ENCODE measurements at regions not wholly inside any gene's neighbourhood (a gene's known extent, or its start where the extent isn't known, plus 50 kb on each side); places are given as distances from the start of the nearest gene placed in this dataset.
"Not testable (repeated sequence)": the region's sequence is repeated elsewhere in the genome, so short reads cannot be mapped to it uniquely, and the experiment has no call there.

DNA sequence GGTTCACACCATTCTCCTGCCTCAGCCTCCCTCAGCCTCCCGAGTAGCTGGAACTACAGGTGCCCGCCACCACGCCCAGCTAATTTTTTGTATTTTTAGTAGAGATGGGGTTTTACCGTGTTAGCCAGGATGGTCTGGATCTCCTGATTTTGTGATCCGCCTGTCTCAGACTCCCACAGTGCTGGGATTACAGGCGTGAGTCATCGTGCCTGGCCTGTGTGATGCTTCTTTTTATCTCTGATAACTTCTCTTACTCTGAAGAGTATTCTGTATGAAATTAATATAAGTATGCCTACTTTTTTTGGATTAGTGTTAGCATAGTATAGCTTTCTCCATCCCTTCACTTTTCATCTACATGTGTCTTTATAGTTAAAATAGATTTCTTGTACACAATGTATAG lies 180.8 kb upstream of the GALNT15 start:
- not testable (repeated sequence) for DNase-seq (ENCODE audit: low read depth in 2 of 2)

DNA sequence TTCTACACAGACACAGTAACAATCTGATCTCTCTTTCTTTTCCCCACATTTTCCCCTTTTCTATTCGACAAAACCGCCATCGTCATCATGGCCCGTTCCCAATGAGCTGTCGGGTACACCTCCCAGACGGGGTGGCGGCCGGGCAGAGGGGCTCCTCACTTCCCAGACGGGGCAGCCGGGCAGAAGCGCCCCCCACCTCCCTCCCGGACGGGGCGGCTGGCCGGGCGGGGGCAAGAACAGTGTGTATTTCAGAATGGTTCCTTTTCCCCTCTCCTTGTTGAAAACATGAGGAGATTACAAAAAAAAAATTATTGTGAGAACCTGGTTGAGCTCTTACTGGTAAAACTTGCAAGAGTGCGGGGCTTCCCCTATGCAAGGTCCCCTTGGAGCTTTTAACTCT lies 178.0 kb upstream of the GALNT15 start:
- not testable (repeated sequence) for DNase-seq (ENCODE audit: low read depth in 2 of 2)

DNA sequence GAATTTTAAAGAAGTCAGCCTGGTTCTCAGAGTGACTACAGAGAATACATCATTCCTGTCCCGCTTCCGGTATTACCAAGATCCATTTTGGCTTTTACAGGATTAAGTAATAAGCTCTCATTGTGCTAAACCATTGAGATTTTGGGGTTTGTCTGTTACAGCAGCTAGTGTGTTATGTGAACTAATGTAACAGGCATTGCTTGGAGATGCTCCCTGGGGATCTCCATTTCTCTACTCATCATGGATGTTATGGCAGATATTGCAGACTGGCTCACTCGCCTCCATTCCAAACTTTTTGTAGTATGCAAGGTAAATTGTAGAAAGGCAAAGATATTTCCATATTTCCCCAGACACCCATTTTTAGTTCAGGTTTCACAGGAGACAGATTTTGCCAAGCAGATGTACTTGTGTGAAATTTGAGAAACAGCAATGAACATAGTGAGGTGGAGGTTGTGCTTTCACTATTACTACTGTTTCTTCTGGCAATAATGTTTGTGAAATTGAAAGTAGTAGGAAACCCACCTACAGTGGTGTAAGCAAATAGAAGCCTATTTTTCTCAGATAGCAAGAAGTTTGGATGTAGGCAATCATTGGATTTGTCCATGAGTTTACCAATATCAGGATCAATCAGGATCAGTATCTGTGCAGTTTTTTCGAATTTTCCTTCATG lies 177.1 kb upstream of the GALNT15 start:
- no peak for DNase-seq (ENCODE audit: low read depth in 2 of 2)

DNA sequence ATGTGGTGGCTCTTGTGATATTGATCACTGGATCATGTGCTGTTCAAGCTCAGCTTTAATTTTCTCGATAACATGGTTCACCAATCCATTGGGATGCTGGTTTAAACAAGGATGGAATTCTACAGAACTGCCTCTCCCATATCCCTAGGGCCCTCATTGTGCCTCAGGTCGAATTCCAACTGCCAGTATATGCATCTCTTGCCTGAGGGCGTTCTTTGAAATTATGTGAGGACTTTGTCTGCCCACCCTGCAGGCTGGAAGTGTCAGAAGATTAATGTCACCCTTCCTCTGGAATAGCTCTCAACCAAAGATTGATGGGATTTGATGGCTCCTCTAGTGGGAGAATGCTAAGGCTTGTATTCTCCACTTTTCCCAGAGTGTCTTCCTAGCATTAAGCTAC lies 175.6 kb upstream of the GALNT15 start:
- DNase-seq (ENCODE audit: low read depth in 2 of 2): no peak

DNA sequence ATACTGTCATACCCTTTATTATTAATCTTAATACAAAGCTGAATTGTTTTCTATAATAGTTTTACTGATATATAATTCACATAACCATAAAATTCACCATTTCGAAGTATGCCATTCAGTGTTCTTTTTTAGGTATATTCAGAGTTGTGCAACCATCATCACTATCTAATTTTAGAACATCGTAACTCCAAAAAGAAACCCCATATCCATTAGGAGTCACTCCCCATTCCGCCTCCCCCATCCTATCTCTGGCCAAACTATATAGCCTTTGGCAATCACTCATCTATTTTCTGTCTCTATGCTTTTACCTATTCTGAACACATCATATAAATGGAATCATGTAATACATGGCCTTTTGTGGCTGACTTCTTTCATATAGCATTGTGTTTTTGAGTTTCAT lies 169.7 kb upstream of the GALNT15 start:
- DNase-seq (ENCODE audit: low read depth in 2 of 2): no peak

DNA sequence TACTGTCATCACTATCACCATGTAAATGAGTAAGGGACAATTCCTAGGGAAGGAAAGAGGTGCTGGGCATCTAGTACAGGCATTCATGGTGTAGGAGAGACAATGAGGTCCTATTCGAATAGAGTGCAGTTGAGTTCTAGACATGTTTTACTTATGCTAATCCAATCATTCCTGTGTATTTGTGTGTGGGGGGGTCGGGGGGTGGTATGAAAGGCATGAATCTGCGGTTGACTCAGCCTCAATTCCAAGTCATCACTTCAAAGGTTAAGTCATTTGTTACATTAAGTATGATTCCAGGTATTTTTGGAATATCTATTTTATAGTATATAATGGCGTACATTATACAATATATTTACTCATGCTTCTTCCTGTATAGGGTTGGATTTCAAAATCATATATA lies 163.1 kb upstream of the GALNT15 start:
- no peak for DNase-seq (ENCODE audit: low read depth in 2 of 2)

DNA sequence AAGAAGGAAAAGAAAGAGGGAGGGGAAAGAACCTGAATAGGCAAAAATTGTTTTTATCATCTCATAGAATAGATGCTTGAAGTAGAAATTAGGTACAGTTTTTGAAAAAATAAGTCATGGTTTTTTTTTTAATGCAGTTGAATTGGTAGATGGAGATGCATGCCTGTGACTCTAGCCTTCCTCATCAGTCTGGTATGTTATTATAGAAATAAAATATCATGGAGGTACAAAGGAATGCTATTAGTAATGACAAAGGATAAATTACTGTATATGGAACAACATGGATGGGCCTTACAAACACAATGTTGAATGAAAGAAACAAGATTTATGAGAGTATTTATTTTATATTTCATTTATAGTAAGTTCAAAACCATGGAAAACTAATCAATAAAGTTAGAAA lies 162.4 kb upstream of the GALNT15 start:
- DNase-seq (ENCODE audit: low read depth in 2 of 2): no peak

DNA sequence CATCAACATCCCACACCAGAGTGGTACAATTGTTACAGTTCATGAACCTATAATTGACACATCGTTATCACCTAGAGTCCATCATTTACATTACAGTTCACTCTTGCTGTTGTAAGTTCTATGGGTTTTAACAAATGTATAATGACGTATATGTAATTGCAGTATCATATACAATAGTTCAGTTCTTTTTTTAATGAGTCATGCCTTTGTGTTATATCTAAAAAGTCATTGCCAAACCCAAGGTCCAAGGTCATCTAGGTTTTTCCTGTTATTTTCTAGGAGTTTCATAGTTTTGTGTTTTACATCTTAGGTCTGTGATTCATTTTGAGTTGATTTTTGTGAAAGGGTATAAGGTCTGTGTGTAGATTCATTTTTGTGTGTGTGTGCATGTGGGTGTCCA lies 160.9 kb upstream of the GALNT15 start:
- no peak for DNase-seq (ENCODE audit: low read depth in 2 of 2)

DNA sequence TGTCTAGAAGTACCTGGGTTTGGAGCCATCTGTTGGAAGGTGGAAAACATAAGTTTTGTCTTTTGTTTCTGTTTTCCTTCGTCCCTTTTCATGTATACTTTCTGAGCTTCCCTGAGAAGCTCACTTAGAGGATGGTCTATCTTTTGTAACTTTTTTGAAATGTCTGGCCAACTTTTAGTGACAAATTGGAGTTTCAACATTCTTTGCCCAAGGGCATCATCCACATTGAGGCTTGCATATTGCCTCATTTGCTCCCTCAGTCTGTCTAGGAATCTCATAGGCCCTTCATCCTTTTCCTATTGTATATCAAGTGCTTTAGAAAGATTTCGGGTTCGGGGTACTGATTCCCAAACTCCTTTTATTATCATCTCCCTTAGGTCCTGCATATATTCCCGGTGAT lies 152.7 kb upstream of the GALNT15 start:
- not testable (repeated sequence) for DNase-seq (ENCODE audit: low read depth in 2 of 2)

DNA sequence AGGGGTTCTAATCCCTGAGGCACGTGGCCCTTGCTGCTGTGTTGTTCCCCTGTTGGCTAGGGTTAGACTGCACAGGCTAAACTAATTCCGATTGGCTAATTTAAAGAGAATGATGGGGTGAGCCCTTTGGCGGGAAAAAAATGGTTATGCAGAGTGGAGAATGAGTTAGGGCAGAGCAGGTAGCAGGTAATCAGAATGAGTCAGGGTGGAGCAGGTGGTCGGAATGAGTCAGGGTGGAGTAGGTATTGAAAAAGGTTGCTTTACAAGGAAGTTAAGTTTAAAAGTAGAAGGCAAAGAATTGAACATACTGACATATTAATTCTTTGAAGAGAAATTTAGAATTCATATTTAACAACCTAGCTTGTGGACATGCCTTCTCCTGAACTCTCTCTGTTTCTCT lies 150.6 kb upstream of the GALNT15 start:
- DNase-seq (ENCODE audit: low read depth in 2 of 2): not testable (repeated sequence)

DNA sequence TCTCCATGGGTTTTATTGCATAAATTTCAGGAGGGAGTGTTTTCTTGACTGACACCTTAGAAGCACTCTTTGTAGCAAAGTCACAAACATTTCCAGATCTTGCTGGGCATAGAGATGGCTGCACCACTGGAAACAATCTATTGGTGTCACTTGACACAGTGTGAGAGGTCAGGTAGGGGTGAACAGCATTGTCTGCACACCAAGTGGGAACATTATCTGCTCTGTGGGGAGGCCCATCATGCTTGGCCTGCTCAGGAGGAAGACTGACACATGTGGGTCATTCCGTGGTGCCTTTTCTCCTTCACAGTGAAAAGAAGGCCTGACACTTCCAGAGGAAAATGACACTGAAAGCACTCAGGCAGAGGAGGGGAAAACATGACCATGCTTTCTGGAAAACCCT lies 149.9 kb upstream of the GALNT15 start:
- no peak for DNase-seq (ENCODE audit: low read depth in 2 of 2)

DNA sequence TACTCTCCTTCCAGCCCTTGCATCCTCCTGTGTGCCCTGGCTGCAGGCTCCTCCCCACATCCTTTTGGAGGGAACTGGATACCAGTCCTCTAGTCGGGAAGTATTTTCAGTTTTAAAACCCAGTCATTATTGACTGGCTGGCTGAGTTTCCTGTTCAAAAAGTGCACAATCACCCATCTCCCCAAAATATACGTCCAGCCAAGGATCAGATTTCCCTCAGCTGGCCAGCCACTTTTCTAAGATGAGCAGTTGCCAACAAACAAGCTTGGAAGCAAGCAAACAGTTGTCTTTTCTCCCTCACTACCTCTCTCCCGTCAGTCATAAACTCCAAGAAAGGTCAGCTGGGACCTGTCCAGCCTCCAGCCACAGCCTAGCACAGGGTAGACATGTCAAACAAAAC lies 147.7 kb upstream of the GALNT15 start:
- DNase-seq (ENCODE audit: low read depth in 2 of 2): no peak

DNA sequence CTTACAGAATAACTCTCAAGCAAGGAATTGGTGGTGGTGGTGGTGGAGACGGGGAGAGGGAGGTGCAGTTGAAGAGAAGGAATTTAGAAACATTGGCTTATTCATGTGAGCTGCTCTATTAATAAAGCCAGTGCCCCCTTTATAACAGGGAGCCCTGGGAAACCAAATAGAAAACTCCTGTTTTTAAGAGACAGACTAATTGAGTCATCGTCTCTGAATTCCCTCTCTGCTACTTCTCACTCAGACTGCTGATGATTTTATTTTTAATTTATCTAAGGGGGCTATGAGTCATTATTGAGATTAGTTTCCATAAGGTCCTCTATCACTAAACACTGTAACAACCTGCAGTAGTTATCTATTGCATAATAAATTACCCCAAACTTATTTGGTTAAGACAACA lies 145.9 kb upstream of the GALNT15 start:
- no peak for DNase-seq (ENCODE audit: low read depth in 2 of 2)

DNA sequence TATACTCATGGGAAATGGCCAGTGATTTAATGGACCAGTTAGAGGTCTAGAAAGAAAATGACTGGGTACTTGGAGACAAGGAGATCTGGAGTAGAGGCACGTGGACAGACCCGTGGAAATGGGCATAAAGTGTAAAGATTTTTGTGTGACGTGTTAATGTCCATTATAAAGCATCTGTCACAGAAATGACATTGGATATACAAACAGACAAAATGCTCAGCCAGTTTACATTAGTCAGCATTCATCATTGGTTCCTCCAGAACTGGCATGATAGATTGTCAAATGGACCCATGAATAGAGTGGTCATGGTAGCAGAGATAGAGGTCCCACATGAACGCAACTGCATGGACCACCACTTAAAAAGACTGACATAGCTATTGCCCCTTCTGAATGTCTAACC lies 144.1 kb upstream of the GALNT15 start:
- no peak for DNase-seq (ENCODE audit: low read depth in 2 of 2)

DNA sequence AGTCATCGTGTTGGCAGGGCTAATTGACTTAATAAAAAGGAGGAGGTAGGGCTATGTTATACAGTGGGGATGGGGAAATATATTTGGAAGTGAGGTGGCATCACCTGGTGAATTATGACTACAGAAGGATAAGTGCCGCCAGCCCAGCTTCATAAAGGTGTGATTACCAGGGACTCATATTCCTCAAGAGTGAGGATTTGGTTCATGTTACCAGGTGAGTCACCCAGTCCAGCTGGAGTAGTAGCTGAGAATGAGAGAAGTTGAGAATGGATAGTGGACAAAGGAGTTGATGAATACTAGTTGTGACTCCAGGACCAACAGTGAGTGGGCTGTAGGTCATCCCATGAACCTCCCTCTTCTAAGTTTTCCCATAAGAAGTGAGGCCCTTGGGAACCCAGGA lies 143.0 kb upstream of the GALNT15 start:
- no peak for DNase-seq (ENCODE audit: low read depth in 2 of 2)

DNA sequence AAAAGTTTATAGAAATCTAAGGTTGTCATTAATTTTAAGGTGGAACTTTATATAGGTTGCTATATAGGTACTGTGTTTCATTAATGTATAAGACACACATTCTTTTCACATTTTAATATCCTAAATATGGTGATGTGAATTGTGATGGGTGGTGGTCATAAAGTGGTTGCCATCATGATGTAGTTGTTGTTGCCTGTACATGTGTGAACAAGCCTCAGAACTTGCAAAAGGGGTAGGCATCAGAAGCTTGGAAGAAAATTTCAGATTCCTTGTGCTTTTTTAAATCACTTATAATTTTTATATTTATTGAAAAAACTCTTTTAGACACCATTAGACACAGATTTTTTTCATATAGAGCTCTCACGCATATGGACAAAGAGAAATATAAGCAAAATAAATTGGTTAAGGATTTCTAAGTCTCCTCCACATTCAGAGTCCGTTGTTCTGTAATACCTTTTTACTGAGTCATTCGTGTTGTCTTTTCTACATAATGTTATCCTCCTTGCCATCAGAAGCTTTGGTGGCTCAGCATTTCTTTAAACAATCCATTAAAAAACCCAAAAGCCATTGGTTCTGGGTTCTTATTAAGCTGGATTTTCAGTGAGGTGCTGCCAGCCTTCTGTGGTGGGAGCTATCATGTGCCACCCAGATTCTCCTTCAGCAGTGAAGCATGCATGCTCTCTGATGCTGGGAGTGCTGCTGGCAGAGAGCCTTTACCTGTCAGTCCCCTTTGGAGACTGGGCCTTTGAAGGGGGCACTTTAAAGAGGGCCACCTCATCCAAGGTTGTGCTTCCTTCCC lies 140.4 kb upstream of the GALNT15 start:
- no peak for DNase-seq (ENCODE audit: low read depth in 2 of 2)

DNA sequence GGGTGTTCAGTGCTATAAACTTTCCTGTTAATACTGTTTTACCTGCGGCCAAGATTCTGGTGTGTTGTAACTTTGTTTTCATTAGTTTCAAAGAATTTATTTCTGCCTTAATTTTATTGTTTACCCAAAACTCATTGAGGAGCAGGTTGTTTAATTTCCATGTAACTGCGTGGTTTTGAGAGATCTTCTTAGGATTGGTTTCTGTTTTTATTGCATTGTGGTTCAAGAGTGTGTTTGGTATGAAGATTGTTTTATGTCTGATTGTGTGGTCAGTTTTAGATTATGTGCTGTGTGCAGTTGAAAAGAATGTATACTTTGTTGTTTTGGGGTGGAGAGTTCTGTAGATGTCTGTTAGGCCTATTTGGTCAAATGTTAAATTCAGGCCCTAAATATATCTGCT lies 133.5 kb upstream of the GALNT15 start:
- DNase-seq (ENCODE audit: low read depth in 2 of 2): no peak

DNA sequence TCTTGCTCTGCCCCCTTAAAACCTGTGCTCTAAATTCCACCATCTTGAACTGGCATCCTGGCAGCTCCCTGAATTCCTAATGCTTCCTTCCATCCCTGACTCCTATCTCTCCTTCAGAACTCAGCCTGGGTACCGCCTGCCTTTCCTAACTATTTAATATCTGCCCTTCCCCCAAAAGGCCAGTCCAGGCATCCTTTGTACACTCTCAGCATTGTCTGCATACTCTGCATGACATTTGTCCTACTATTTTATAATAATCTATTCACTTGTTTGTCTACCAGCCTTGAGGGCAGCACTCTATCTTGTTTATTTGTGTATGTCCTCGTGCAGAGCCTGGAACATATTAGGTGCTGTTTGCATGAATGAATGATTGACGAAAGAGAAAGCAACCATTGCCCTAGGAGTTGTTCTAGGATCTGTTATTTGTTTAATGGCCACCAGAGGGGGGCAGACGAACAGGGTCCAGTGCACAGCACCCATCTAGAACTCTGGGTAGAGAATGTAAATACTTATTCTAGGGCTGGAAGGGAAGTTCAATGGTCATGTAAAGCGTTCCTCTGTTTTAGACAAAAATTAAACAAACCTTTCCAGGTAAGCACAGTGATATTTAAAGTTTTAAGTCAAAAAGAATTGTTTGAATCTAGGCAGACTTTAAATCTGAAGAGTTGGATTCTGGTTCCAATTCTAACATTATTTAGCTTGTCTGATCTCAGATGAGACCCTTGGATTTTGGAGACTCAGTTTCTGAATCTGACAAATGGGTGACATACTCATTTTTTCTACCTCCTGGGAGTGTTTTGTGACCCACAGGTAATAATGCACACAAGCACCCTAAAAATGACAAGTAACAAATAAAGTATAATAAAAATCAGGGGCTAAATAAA lies 125.8 kb upstream of the GALNT15 start:
- peak; percentile 2 for DNase-seq (ENCODE audit: low read depth in 2 of 2)

DNA sequence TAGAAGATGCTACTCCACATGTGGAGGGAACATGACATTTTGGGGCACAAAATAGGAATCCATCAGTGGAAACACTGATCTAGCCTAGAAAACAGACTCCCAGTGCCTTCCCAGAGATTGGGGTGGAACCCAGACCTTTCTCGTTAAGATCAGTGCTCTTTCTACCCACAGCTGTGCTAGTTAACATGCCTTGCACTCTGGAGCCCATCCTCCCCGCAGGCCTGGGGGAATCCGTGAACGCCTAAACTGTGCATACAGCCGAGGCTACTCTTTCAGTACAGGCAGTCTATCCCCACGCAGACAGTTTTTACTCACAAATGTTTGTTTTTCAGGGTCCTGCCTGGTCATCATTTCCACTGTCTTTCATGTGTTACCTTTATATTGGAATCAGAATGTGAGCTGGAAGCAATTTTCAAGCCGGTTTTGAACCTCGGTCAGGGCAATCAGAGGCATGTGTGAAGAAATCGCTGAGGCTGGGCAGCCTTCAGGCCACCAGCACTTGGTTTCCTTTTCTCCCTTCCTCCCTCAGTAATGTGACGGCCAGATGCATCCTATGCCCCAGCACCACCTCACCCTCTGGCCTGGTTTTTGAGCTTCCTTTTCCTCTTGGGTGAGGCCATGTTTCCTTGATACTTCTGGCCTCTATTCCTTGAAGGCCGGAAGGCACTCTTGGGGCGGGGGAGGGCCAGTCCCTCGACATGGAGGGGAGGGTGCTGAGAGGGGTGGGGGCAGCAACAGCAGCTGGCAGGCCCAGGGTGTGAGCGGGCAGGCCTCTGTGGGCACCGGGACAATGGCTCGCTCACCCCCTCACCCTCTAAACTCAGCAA lies 123.6 kb upstream of the GALNT15 start:
- DNase-seq (ENCODE audit: low read depth in 2 of 2): no peak

DNA sequence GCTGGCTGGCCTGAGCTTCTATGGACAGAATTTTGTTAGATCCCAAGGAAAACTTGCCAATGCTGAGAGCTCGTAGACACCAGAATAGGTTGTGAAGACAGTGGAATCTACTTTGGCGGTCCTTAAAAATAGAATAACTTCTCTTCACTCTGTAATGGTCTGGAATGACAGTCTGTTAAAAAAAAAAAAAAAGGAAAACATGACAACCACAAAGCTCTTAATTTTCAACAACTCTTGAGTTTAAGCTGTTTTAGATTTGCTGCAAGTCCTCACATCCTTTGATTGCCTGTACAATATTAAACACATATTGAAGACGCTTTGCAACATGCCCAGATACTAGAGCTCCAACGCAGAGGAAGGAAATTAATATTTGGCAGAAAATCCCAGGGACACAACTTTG lies 122.8 kb upstream of the GALNT15 start:
- DNase-seq (ENCODE audit: low read depth in 2 of 2): no peak

DNA sequence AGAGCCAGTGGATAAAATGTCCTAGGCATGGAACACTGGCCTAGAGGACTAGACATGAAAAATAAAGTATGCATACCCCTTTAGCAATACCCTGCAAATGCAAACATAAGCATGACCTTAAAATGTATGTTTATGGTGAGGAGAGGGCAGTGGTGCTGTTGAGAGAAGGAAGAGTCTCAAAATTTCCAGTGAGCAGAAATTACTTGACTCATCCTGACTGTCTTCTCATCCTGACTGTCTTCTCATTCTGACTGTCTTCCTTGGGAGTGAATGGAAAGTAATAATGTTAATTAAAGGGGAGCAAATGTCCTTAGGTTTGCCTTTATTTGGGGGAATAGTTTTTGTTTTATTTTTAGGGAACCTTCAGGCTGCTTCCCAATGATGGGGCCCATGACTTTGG lies 121.5 kb upstream of the GALNT15 start:
- no peak for DNase-seq (ENCODE audit: low read depth in 2 of 2)

DNA sequence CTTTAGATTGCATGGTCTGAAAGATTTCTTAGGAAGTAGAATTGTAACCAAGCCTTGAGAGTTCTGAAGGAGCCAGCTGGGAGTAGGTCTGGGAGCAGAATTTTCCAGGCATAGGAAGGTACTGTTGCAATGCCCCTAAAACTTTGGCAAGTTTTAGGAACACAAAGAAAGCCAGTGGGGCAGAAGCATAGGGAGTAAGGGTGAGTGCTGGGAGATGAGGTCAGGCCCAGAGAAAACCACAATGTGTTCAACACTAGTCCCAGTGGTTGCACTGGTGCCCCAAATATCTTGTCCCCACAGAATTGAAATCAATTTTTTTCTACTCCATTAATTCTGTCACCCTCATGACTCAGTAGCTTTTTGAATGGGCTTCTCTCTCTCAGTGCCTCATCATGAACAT lies 120.7 kb upstream of the GALNT15 start:
- DNase-seq (ENCODE audit: low read depth in 2 of 2): no peak
